ENCODE measurements at regions not wholly inside any gene's neighbourhood (a gene's known extent, or its start where the extent isn't known, plus 50 kb on each side); places are given as distances from the start of the nearest gene placed in this dataset.
"Not testable (repeated sequence)": the region's sequence is repeated elsewhere in the genome, so short reads cannot be mapped to it uniquely, and the experiment has no call there.

DNA sequence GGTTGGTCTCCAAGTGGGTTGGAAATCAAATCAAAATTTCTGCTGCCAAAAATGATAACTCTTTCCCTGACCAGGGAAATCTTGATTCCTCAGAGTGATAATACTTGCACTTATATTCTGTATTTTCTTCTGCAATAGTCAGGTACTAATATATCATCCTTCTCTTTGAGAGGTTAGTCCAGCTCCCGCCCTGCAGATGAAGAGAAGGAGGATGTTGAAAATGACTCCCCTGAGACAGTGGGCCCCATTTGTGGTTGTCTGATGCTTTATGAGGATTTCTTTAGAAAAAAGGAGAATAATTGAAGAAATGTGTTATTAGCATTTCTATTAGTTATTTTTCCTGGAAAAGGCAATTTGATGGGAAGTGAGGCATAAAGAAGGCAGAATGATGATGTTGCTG lies 213.0 kb downstream of the SEC23IP start:
- H3K4me1 Mint-ChIP-seq = peaks cover 26% of the 10 kb centered on the region
- H3K27ac Mint-ChIP-seq = peak overlapping the region in 2 of 3 experiments; percentile 11 to 12
- no peak overlapping the region for H3K4me3 Mint-ChIP-seq
- peaks cover 4% of the 10 kb centered on the region for H3K27me3 Mint-ChIP-seq (ENCODE audit: low read depth)
- H3K9me3 Mint-ChIP-seq = no peaks in the 10 kb centered on the region
- TF ChIP-seq, protein P1, sequence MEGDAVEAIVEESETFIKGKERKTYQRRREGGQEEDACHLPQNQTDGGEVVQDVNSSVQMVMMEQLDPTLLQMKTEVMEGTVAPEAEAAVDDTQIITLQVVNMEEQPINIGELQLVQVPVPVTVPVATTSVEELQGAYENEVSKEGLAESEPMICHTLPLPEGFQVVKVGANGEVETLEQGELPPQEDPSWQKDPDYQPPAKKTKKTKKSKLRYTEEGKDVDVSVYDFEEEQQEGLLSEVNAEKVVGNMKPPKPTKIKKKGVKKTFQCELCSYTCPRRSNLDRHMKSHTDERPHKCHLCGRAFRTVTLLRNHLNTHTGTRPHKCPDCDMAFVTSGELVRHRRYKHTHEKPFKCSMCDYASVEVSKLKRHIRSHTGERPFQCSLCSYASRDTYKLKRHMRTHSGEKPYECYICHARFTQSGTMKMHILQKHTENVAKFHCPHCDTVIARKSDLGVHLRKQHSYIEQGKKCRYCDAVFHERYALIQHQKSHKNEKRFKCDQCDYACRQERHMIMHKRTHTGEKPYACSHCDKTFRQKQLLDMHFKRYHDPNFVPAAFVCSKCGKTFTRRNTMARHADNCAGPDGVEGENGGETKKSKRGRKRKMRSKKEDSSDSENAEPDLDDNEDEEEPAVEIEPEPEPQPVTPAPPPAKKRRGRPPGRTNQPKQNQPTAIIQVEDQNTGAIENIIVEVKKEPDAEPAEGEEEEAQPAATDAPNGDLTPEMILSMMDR (IDR thresholded peaks at IDR 0.05; ENCODE audit: unreplicated experiment in 3 of 3) = no peak
- no peaks in the 10 kb centered on the region for H3K36me3 Mint-ChIP-seq (ENCODE audit: low read depth)

DNA sequence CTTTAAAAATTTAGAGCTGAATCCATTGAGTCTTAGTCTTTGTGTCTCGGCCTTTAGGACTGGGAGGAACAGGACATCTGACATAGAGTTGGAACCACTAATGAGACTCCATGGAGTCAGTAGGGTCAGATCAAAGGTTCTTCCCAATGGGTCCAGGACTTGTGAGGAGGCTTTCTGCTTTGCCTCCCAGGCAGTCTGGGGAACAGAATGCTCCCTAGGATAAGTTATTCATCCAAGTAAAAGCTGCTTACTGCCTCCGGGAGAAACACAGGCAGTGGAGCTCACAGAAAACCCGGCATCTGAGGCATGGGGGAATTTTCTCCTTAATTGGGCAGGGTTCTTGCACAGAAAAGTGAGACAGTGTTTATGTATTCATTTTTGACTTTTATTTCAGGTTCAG lies 216.4 kb downstream of the SEC23IP start:
- Mint-ChIP-seq H3K9me3 (no peaks in the 10 kb centered on the region), H3K27ac (no peak overlapping the region), H3K36me3 (ENCODE audit: low read depth) (no peaks in the 10 kb centered on the region), H3K4me1 (peaks cover 16% of the 10 kb centered on the region), H3K27me3 (ENCODE audit: low read depth) (no peaks in the 10 kb centered on the region), H3K4me3 (no peak overlapping the region)
- TF ChIP-seq, protein P1 (IDR thresholded peaks at IDR 0.05; ENCODE audit: unreplicated experiment in 3 of 3) = no peak

DNA sequence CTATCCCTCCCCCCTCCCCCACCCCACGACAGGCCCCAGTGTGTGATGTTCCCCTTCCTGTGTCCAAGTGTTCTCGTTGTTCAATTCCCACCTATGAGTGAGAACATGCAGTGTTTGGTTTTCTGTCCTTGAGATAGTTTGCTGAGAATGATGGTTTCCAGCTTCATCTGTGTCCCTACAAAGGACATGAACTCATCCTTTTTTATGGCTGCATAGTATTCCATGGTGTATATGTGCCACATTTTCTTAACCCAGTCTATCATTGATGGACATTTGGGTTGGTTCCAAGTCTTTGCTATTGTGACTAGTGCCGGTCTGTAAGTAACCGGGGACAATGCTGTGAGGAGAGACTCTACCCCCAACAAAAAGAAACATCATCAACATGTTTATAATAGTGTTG lies 217.2 kb downstream of the SEC23IP start:
- not testable (repeated sequence) for H3K27me3 Mint-ChIP-seq (ENCODE audit: low read depth); H3K9me3 Mint-ChIP-seq; H3K4me3 Mint-ChIP-seq; H3K27ac Mint-ChIP-seq; H3K36me3 Mint-ChIP-seq (ENCODE audit: low read depth)
- peaks cover 19% of the 10 kb centered on the region for H3K4me1 Mint-ChIP-seq

DNA sequence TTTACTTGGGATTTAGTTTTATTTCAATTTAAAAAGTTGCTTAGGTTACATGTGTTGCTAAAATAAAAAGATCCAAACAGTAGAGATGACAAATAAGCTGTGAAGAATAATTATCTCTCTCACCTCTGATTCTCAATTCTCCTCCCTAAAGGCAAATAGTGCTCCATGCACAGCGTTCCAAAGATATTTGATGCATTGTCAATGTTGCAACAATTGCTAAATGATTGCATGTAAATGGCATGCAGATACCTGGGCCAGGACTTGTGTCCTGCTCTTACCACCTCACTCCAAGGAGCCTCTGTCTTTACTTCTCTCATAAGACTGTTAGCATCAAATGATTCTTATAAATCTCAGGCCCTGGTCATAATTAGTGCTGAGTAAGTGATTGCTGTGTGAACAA lies 217.7 kb downstream of the SEC23IP start:
- peaks cover 19% of the 10 kb centered on the region for H3K4me1 Mint-ChIP-seq
- H3K9me3 Mint-ChIP-seq = no peaks in the 10 kb centered on the region
- TF ChIP-seq, protein P1 (IDR thresholded peaks at IDR 0.05; ENCODE audit: unreplicated experiment in 3 of 3) = no peak
- H3K27me3 Mint-ChIP-seq (ENCODE audit: low read depth) = no peaks in the 10 kb centered on the region
- no peaks in the 10 kb centered on the region for H3K36me3 Mint-ChIP-seq (ENCODE audit: low read depth)
- H3K27ac Mint-ChIP-seq = no peak overlapping the region
- H3K4me3 Mint-ChIP-seq = no peak overlapping the region

- Mint-ChIP-seq H3K27ac (no peak overlapping the region), H3K36me3 (ENCODE audit: low read depth) (no peaks in the 10 kb centered on the region), H3K4me3 (no peak overlapping the region), H3K27me3 (ENCODE audit: low read depth) (no peaks in the 10 kb centered on the region), H3K9me3 (no peaks in the 10 kb centered on the region), H3K4me1 (peaks cover 18% of the 10 kb centered on the region)
- TF ChIP-seq, protein P1 (IDR thresholded peaks at IDR 0.05; ENCODE audit: unreplicated experiment in 3 of 3) = no peak
Observed at GRCh38 chr10:120111628-120112027, 219.1 kb downstream of the SEC23IP start.

DNA sequence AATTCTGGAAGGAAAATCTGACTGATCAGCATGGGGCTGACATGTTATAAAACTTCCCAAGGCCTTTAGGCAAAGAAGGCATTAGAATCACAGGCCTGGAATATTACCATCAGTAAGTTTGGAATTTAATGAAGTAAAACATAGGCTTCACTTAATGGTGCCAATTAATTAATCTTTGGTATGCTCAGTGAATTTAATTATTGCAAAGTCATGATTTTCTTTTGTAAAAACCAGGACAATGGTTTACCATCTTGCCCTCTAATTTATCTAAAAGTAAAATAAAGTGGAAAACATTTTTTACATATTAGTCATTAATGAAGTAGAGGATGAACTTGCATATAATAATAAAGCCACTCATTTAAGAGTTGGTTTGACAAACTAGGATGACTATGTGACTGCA lies 220.3 kb downstream of the SEC23IP start:
- H3K27me3 Mint-ChIP-seq (ENCODE audit: low read depth) = no peaks in the 10 kb centered on the region
- no peaks in the 10 kb centered on the region for H3K9me3 Mint-ChIP-seq
- no peak overlapping the region for H3K4me3 Mint-ChIP-seq
- H3K36me3 Mint-ChIP-seq (ENCODE audit: low read depth) = no peaks in the 10 kb centered on the region
- no peak overlapping the region for H3K27ac Mint-ChIP-seq
- TF ChIP-seq, protein P1 (IDR thresholded peaks at IDR 0.05; ENCODE audit: unreplicated experiment in 3 of 3) = no peak
- H3K4me1 Mint-ChIP-seq = peaks cover 18% of the 10 kb centered on the region
